GM23338 (cell line): ENCODE measurements at regions not wholly inside any gene's neighbourhood (a gene's known extent, or its start where the extent isn't known, plus 50 kb on each side); places are given as distances from the start of the nearest gene placed in this dataset.

Experiments
- CREB1 ChIP-seq: fragments of 250-450 bp; sonication (Bioruptor Pico); IDR thresholded peaks from 2 replicates; pipeline ENCODE4 v1.5.0; 2020; ENCODE audit warnings: low read depth, mild to moderate bottlenecking, moderate library complexity
- CTCF ChIP-seq, 2 experiments: fragments of 200-600 bp in 1 of 2; sonication (generic) in 1 of 2; conservative IDR thresholded peaks; 2 replicates each; pipeline versions ENCODE4 v1.5.1 to v1.6.1; 2016 to 2017; ENCODE audit warnings: antibody characterized with exemption in 2 of 2, low read depth in 2 of 2, mild to moderate bottlenecking in 2 of 2, moderate library complexity in 1 of 2
- EZH2 ChIP-seq: fragments of 200-600 bp; sonication (generic); IDR thresholded peaks from one replicate; pipeline ENCODE4 v1.8.0; 2017; ENCODE audit warnings: antibody characterized with exemption, mild to moderate bottlenecking, low read depth; ENCODE audit not compliant: unreplicated experiment
- EZH2phosphoT487 ChIP-seq: fragments of 200-600 bp; sonication (generic); IDR thresholded peaks from one replicate; pipeline ENCODE4 v1.8.1; 2018; ENCODE audit warnings: antibody characterized with exemption; ENCODE audit not compliant: unreplicated experiment
- NANOG ChIP-seq: IDR thresholded peaks from 2 replicates; pipeline ENCODE4 v1.6.1; 2016; ENCODE audit warnings: antibody characterized with exemption, borderline replicate concordance
- POLR2AphosphoS5 ChIP-seq: IDR thresholded peaks from 2 replicates; pipeline ENCODE4 v1.6.1; 2016; ENCODE audit warnings: antibody characterized with exemption, low read depth

GRCh38 chr3:80099559-80100066, 331.8 kb upstream of the ROBO1 start:
- no peak for TF ChIP-seq CTCF (conservative IDR thresholded peaks at IDR 0.05; ENCODE audit: low read depth in 2 of 2)
- TF ChIP-seq POLR2AphosphoS5 = no peak
- no peak for TF ChIP-seq NANOG
- TF ChIP-seq CREB1 (CRISPR knock-in tag) = no peak
- TF ChIP-seq EZH2phosphoT487 = no peak
- TF ChIP-seq EZH2 = no peak
